HTR-8/SVneo (cell line): ENCODE measurements at regions not wholly inside any gene's neighbourhood (a gene's known extent, or its start where the extent isn't known, plus 50 kb on each side); places are given as distances from the start of the nearest gene placed in this dataset.
"Not testable (repeated sequence)": the region's sequence is repeated elsewhere in the genome, so short reads cannot be mapped to it uniquely, and the experiment has no call there.

Source experiments
- DNase-seq: peaks from one replicate; pipeline ENCODE4 v3.0.0; 2011; ENCODE audit warnings: low spot score, mixed read lengths; ENCODE audit not compliant: insufficient read length
- FAIRE-seq: peaks from 2 replicates; lab custom pipeline; 2011; peaks lifted over from hg19 to GRCh38; lab: Jason Lieb, UNC

- FAIRE-seq (no peak), DNase-seq (no peak)
These were observed 56.2 kb upstream of the LRRTM4 start for GRCh38 chr2:77578354-77578753.

- DNase-seq (no peak), FAIRE-seq (no peak)
These were observed 57.0 kb upstream of the LRRTM4 start for GRCh38 chr2:77579076-77579769.

- DNase-seq (no peak), FAIRE-seq (no peak)
These were observed 66.3 kb upstream of the LRRTM4 start for GRCh38 chr2:77588438-77588837.

GRCh38 chr2:77590298-77590917 is 68.2 kb upstream of the LRRTM4 start:
- DNase-seq = no peak
- no peak for FAIRE-seq

- DNase-seq, FAIRE-seq: not testable (repeated sequence)
These were observed 70.8 kb upstream of the LRRTM4 start for GRCh38 chr2:77592955-77593354.

- FAIRE-seq = no peak
These were observed 80.6 kb upstream of the LRRTM4 start for GRCh38 chr2:77602771-77603170.

DNA sequence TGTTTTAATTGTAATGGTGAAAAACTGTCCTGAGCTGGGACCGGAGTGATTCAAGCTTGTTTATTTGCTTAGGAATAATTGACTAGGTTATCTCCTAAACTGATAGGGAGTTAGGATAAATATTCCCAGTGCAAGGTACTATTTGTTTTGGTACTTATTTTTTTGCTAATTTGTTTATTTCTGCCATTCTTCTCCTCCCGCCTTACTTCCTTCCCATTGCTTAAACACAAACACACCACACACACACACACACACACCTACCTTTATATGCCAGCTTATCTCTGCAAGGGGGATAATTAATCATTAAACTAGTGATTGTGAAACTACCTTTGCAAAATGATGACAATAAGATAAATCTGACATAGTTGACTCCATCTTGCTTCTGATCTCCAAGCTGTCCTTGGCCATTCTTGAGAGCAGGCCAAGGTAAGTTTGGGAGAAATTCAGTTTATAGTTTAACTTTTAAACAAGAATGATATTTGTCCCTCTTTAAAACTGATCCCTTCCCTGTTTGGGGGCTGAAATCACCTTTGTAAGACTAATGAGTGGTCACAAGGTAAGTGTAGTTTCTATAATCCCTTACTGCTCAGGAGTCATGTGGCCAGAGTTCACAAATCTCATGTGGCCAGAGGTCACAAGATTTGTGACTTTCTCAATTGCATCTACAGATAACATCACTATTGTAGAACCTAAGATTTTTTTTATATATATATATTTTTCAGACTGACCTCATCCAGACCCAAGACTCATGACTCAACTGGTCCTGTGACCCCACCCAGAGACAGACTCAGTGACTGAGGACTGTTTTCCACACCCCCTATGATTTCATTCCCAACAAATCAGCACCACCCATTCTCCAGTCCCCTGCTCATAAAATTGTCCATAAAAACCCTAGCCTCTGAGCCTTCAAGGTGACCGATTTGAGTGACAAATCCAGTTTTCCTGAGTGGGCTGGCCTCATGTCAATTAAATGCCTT is 83.1 kb upstream of the LRRTM4 start:
- FAIRE-seq (no peak), DNase-seq (no peak)

More at GRCh38 chr2:77602771-77603170, 80.6 kb upstream of the LRRTM4 start:
- DNase-seq = no peak

- FAIRE-seq = no peak
- DNase-seq = no peak
These were observed 86.3 kb upstream of the LRRTM4 start for GRCh38 chr2:77608510-77608909.

DNA sequence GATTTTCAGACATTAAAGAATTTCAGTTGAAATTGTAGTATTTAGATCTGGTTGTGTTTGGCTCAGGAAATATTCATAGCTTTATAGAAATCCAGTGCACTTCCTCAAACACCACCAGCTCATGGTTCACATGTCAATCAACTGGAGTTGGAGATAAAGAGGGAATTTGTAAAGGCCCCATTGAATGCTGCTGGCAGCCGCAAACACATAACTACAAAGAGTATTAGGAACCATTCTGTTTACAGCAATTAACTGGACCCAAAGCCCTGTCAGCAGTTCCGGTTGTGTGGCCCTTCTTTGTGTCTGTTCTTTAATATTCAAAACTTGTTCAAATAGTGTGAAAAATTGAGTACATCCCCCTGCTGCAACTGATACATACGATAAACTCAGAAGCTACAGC is 107.4 kb upstream of the LRRTM4 start:
- FAIRE-seq = no peak
- no peak for DNase-seq

- DNase-seq (no peak), FAIRE-seq (no peak)
These were observed 108.8 kb upstream of the LRRTM4 start for GRCh38 chr2:77631007-77631406.

DNA sequence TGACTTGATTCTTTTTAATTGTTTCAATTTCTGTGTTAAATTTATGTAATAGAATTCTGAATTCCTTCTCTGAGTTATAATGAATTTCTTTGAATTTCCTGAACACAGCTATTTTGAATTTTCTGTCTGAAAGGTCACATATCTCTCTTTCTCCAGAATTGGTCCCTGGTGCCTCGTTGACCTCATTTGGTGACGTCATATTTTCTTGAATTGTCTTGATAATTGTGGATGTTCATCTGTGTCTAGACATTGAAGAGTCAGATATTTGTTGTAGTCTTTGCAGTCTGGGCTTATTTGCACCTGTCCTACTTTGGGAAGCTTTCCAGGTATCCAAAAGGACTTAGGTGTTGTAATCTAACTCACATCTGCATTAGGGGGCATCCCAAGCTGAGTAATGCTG is 111.4 kb upstream of the LRRTM4 start:
- DNase-seq (no peak), FAIRE-seq (no peak)

GRCh38 chr2:77640924-77641323 is 118.7 kb upstream of the LRRTM4 start:
- FAIRE-seq (no peak), DNase-seq (no peak)

DNA sequence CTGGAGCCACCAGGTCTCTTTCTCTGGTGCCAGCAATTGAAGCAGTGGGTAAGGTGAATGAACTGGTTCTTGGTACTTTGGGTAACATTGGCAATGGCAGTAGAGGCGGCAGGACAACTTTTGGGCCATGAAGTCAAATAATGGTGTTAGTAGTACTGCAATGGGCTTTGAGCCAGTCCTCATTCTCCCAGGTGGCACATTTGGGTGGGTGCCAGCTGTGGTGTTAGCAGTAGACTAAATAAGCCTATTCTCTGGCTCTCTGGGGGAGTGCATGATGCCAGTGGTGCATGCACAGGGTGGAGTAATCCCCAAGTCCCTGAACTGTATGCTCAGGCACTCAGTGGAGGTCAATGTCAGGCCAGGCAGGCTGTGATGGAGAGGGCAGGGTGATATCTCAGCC is 120.2 kb upstream of the LRRTM4 start:
- FAIRE-seq = no peak
- DNase-seq = no peak

GRCh38 chr2:77649856-77650255 is 127.7 kb upstream of the LRRTM4 start:
- DNase-seq (no peak), FAIRE-seq (no peak)

DNA sequence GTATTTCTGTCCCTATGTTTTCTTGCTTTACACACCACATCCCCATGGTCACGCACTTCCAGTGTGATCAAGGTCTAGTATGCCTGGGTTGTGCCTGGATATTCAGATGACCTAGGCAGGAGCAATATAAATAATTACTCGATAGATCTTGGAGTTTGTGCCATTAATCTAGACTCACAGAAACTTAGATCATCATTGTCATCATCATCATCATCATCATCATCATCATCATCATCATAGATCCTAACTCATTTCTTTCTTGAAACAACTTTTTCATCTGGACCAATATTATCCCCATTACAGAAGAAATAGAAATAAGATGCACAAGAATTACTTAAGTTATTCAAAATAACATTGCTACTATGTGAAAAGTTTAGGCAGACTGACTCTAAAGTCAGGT is 130.3 kb upstream of the LRRTM4 start:
- DNase-seq (no peak), FAIRE-seq (no peak)

- FAIRE-seq (no peak), DNase-seq (no peak)
These were observed 142.3 kb upstream of the LRRTM4 start for GRCh38 chr2:77664491-77664890.

GRCh38 chr2:77666251-77666980 is 144.2 kb upstream of the LRRTM4 start:
- FAIRE-seq (no peak), DNase-seq (no peak)

DNA sequence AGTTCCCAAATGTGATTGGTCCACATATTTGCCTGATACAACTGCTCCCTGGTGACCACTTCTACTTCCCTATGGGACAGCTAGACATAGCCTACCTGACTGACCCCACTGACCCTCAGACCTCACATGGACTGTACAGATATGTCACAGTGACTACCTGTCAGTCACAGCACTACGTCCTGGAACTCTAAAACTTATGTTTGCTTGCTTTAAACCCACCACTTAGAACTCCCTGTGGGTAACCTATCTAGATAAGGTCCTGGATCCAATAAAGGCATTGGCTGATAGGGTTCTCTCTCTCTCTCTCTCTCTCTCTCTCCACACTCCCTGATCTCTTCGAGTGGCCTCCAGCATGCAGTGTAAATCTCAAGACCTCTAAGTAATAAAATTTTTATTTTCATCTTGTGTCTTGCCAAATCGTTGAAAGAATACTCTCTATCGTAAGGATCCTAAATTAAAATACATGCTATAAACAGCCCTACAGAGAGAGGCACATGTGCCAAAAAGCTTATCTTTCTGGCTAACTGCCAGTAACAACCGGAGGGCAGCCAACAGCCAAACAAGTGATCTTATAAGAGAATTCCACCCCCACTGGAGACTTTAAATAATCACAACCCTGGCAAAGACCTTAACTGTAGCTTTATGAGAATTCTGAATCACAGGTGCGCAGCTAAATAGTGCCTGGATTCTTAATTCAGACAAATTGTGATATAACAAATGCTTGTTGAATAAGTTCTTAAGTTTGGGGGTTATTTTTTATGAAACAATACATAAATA is 162.6 kb upstream of the LRRTM4 start:
- FAIRE-seq = peak; percentile 89
- DNase-seq = not testable (repeated sequence)

DNA sequence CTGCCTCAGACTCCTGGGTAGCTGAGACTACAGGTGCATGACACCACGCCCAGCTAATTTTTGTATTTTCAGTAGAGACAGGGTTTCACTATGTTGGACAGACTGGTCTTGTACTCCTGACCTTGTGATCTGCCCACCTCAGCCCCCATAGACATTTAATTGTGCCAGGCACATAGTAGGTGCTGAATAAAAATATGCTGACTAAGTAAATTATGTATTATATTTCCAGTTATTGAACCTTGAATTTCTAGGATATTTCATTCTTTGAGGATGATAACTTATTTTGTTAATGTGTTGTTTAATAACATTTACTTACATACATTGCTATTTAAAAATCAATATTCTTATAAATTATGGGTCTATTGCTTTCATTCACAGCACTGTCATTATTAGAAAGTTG is 190.4 kb upstream of the LRRTM4 start:
- FAIRE-seq (no peak), DNase-seq (no peak)
